HG03139 (cell line): ENCODE measurements at regions not wholly inside any gene's neighbourhood (a gene's known extent, or its start where the extent isn't known, plus 50 kb on each side); places are given as distances from the start of the nearest gene placed in this dataset.

Source experiments
- ATAC-seq: cut with Tn5 transposase; IDR thresholded peaks from one replicate; pipeline ENCODE4 v1.9.1; 2021; ENCODE audit not compliant: unreplicated experiment

- no peak for ATAC-seq
Observed at GRCh38 chr5:106739127-106739526, 931.6 kb downstream of the EFNA5 start.

GRCh38 chr5:106737111-106737510 is 933.6 kb downstream of the EFNA5 start:
- no peak for ATAC-seq

GRCh38 chr5:106732624-106733023 is 938.1 kb downstream of the EFNA5 start:
- no peak for ATAC-seq

GRCh38 chr5:106730912-106731311 is 939.8 kb downstream of the EFNA5 start:
- no peak for ATAC-seq

DNA sequence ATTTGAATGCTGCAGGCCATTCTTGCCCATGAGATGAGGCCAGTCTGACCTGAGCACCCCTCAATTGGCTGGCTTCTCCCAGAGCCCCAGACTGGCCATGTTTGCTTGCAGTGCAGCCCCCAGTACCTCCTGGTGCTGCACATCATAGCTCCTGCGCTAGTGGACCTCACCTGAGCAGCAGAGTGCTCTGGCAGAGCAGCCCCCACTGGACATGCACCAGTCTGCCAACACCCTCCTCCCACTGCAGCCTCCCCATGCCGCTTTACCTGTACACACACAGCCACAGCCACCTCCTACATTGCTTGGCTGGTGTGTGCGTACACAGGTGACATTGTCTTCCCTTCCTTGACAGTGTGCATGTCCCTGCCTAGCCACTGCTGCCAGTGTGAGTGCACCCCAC is 940.2 kb downstream of the EFNA5 start:
- no peak for ATAC-seq

GRCh38 chr5:106728208-106728607 is 942.5 kb downstream of the EFNA5 start:
- ATAC-seq, result no peak

DNA sequence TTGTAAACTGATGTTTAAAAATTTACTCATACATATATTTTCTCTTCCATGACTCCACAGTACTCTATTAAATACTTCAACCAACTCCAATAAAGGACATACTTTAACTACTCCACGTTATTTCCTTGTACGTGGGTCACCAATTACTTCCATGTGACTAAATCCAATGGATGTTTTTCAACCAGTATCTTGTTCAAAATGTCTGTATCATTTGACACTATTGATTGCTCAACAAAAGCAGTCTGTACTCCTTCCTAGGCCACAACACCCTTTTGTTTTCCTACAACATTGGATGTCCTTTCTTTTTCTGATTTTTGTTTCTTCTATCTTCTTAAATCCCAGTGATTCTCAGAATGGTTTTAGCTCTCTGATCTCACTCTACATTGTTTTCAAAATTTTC is 943.7 kb downstream of the EFNA5 start:
- ATAC-seq, result no peak

- no peak for ATAC-seq
Observed at GRCh38 chr5:106720367-106720766, 950.4 kb downstream of the EFNA5 start.

DNA sequence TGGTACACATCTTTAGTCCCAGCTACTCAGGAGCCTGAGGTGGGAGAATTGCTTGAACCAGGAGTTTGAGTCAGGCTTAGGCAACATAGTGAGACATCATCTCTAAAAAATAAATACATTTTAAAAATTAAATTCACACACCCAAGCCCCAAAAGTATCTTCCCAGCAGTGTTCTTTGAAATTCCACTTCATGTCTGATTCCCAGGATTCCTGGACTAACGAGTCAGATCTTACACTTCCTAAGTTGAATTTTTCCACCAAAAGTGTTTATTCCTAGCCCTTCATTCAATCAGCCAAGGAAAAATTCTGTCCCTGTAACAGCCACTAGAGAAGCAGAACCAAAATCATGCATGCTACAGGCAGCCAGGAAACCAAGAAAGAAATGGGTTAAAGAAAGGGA is 970.9 kb downstream of the EFNA5 start:
- no peak for ATAC-seq

GRCh38 chr5:106699198-106699597 is 971.5 kb downstream of the EFNA5 start:
- ATAC-seq, result no peak

DNA sequence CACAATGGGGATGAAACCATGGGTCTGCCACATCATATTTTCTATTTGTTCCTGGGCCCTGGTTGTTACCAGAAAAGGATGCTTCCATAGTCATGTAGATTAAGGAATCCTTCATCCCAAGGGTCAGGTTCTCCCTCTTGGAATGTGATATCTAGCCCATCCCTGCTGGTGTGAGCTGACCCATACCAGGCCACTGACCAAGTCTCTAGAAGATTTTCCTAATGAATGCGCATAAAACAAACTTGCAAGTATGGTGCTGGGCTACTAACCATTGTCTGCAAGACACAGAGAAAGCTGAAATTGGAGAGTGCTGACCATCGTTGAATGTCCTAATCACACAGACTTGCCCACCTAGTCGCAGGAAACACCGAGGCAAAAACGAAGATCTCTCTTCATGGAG is 972.6 kb downstream of the EFNA5 start:
- no peak for ATAC-seq

DNA sequence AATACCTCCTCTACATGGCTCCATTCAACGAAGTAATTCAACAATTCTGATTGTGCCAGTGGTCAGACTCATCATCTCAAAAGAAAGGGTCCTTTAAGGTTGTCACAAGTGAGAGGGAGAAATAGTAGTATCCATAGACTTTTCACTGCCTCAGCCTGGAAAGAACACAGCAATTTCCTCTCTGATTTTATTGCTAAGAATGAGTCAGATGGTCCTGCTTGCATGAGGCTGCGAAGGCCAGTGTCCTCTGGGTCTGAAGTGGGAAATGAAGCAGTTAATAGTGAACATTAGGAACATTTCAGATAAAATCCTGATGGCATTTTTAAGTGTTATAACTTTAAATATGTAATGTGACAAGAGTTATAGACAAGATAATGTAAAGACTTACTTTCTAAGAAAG is 979.0 kb downstream of the EFNA5 start:
- no peak for ATAC-seq

GRCh38 chr5:106690585-106690984 is 980.2 kb downstream of the EFNA5 start:
- ATAC-seq, result no peak

DNA sequence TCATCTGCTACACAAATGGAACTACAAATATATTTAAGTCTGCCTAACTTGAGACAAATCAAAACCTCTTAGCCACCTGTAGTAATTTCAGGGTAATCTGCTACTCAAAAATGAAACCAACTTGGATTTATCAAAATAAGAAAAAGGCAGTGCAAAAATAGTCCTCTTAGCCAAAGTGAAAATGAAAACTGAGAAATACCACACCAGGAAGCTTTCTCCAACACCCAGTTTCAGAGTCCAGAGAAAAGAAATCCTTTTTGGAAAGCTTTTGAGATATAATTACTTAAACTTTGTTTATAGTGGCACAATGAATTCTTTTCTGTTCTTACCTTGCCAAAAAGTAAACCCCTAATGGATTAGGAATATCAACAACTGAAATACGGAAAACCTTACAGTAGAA is 990.4 kb downstream of the EFNA5 start:
- ATAC-seq, result peak; percentile 70

DNA sequence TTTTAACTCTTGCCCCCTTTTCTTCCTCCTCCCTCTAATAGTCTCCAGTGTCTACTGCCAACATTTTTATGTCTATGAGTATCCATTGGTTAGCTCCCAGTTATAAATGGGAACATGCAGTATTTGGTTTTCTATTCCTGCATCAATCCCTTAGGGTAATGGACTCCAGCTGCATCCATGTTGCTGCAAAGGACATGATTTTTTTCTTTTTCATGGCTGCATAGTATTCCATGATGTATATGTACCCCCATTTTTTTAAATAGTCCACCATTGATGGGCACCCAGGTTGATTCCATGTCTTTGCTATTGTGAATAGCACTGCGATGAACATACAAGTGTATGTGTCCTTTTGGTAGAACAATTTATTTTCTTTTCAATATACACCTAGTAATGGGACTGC is 993.7 kb downstream of the EFNA5 start:
- no peak for ATAC-seq

DNA sequence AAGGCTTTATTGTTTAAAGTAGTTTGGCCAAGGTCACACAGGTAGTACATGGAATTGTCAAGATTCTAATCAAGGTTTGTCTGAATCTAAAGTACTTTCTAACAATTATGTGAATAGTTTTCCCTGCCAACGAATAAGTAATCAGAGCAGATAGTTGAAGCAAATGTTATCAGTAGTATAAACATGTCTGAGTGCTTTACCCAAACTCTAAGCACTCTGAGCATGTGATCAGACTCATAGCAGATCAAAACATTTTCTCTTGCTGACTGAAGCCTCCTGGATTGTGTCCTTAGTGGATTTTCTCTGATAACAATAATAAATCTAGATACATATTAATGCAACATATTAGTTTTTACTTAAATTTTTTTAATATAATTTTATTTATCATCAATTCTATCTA is 995.0 kb downstream of the EFNA5 start:
- no peak for ATAC-seq

DNA sequence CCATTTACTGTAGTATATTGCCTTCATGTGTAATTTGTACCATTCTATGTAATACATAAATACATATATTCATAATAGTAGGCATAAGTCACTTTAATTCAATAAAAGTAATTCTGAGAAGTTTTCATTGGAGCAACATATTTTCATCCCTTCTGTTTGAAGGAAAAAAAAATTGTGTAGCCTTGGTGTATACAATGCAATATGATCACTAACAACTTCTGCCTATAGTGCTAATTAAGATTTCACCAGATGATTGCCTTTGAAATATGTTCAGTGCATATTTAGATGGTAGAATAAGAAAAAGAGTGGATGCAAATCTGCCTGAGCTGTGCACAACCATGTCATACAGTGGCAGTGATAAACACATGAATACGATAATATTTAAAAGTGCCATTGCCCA is 996.8 kb downstream of the EFNA5 start:
- ATAC-seq, result no peak

- no peak for ATAC-seq
Observed at GRCh38 chr5:106661866-106662265, 1008.9 kb downstream of the EFNA5 start.

- ATAC-seq, result no peak
Observed at GRCh38 chr5:106660681-106661080, 1010.1 kb downstream of the EFNA5 start.

GRCh38 chr5:106658150-106658549 is 1012.6 kb downstream of the EFNA5 start:
- no peak for ATAC-seq

GRCh38 chr5:106656821-106657220 is 1013.9 kb downstream of the EFNA5 start:
- no peak for ATAC-seq

- ATAC-seq, result no peak
Observed at GRCh38 chr5:106649031-106649430, 1021.7 kb downstream of the EFNA5 start.

DNA sequence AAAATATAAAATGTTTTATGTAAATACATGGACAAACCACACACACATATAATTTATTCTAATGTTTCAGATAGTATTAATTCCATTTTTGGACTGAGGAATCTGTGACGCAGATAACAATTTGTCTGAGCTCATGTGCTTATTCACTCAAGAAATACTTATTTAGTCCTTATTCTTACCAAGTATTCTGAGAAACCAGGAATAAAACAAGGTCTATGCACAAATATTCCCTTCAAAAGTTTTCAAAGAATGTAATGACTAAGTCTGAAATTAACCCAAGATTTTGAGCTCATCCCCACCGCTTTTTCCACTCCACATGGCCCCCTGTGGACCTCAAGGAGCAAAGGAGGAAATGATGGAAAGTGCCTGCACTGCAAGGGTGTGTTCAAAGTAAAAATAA is 1022.3 kb downstream of the EFNA5 start:
- ATAC-seq, result no peak

GRCh38 chr5:106646106-106646505 is 1024.6 kb downstream of the EFNA5 start:
- no peak for ATAC-seq
